Nephron progenitor cell (in vitro differentiated cells): ENCODE measurements at regions not wholly inside any gene's neighbourhood (a gene's known extent, or its start where the extent isn't known, plus 50 kb on each side); places are given as distances from the start of the nearest gene placed in this dataset.

Source experiments
- DNase-seq: peaks from one replicate; pipeline ENCODE4 v3.0.0; 2021
- H3K27ac Mint-ChIP-seq: 2 replicates; pipeline ENCODE4 v1.8.0; 2021; ENCODE audit warnings: mild to moderate bottlenecking, moderate library complexity, mixed read lengths
- H3K27me3 Mint-ChIP-seq: 2 replicates; pipeline ENCODE4 v1.8.0; 2021; ENCODE audit warnings: mild to moderate bottlenecking, low read depth, mixed read lengths; ENCODE audit not compliant: poor library complexity
- H3K36me3 Mint-ChIP-seq: 2 replicates; pipeline ENCODE4 v1.8.0; 2021; ENCODE audit warnings: low read depth, mixed read lengths
- H3K4me1 Mint-ChIP-seq: 2 replicates; pipeline ENCODE4 v1.8.0; 2021; ENCODE audit warnings: mixed read lengths
- H3K4me3 Mint-ChIP-seq: 2 replicates; pipeline ENCODE4 v1.8.0; 2021; ENCODE audit warnings: mild to moderate bottlenecking, moderate library complexity, mixed read lengths
- H3K9me3 Mint-ChIP-seq: 2 replicates; pipeline ENCODE4 v1.8.0; 2021; ENCODE audit warnings: mild to moderate bottlenecking, moderate library complexity, mixed read lengths
- CTCF ChIP-seq: fragments of 200-600 bp; sonication (generic); IDR thresholded peaks from 2 replicates; pipeline ENCODE4 v1.5.0; 2021; ENCODE audit warnings: antibody characterized with exemption

GRCh38 chr2:180412219-180412618 lies 405.1 kb upstream of the CWC22 start:
- Mint-ChIP-seq H3K9me3 (no peaks in the 10 kb centered on the region), H3K27me3 (no peaks in the 10 kb centered on the region), H3K4me3 (no peak overlapping the region), H3K27ac (no peak overlapping the region), H3K36me3 (no peaks in the 10 kb centered on the region), H3K4me1 (no peaks in the 10 kb centered on the region)
- no peak for TF ChIP-seq CTCF
- no peak for DNase-seq

GRCh38 chr2:180411661-180412060 lies 404.6 kb upstream of the CWC22 start:
- TF ChIP-seq CTCF = no peak
- Mint-ChIP-seq H3K27me3 (no peaks in the 10 kb centered on the region), H3K4me3 (no peak overlapping the region), H3K4me1 (no peaks in the 10 kb centered on the region), H3K36me3 (no peaks in the 10 kb centered on the region), H3K9me3 (no peaks in the 10 kb centered on the region), H3K27ac (no peak overlapping the region)
- DNase-seq = no peak

- no peak overlapping the region for H3K27ac Mint-ChIP-seq
- H3K9me3 Mint-ChIP-seq = no peaks in the 10 kb centered on the region
- H3K27me3 Mint-ChIP-seq = no peaks in the 10 kb centered on the region
- no peak for DNase-seq
- no peaks in the 10 kb centered on the region for H3K36me3 Mint-ChIP-seq
- no peaks in the 10 kb centered on the region for H3K4me1 Mint-ChIP-seq
- no peak for TF ChIP-seq CTCF
- no peak overlapping the region for H3K4me3 Mint-ChIP-seq
Measured at GRCh38 chr2:180406687-180407086, 399.6 kb upstream of the CWC22 start.

GRCh38 chr2:180405520-180405919 lies 398.4 kb upstream of the CWC22 start:
- TF ChIP-seq CTCF = no peak
- Mint-ChIP-seq H3K9me3 (no peaks in the 10 kb centered on the region), H3K27me3 (no peaks in the 10 kb centered on the region), H3K36me3 (no peaks in the 10 kb centered on the region), H3K4me3 (no peak overlapping the region), H3K4me1 (no peaks in the 10 kb centered on the region), H3K27ac (no peak overlapping the region)
- no peak for DNase-seq

- Mint-ChIP-seq H3K27ac (no peak overlapping the region), H3K4me1 (no peaks in the 10 kb centered on the region), H3K27me3 (peaks cover 5% of the 10 kb centered on the region), H3K36me3 (peaks cover 5% of the 10 kb centered on the region), H3K9me3 (peaks cover 34% of the 10 kb centered on the region), H3K4me3 (no peak overlapping the region)
- no peak for TF ChIP-seq CTCF
- no peak for DNase-seq
Measured at GRCh38 chr2:180394305-180394704, 387.2 kb upstream of the CWC22 start.

- TF ChIP-seq CTCF = no peak
- DNase-seq = no peak
- Mint-ChIP-seq H3K27me3 (no peaks in the 10 kb centered on the region), H3K4me1 (no peaks in the 10 kb centered on the region), H3K36me3 (no peaks in the 10 kb centered on the region), H3K27ac (no peak overlapping the region), H3K9me3 (no peaks in the 10 kb centered on the region), H3K4me3 (no peak overlapping the region)
Measured at GRCh38 chr2:180385601-180386201, 378.6 kb upstream of the CWC22 start.
